Stimulated activated CD4-positive, alpha-beta T cell treated with anti-CD3 and anti-CD28 coated beads, Interleukin-4, amount 100 ng/mL, for 48 hours (primary cell): ENCODE measurements at regions not wholly inside any gene's neighbourhood (a gene's known extent, or its start where the extent isn't known, plus 50 kb on each side); places are given as distances from the start of the nearest gene placed in this dataset.
A peak's percentile ranks its signal among the peaks of the same experiment; 100 is the strongest.
"Not testable (repeated sequence)": the region's sequence is repeated elsewhere in the genome, so short reads cannot be mapped to it uniquely, and the experiment has no call there.

ENCODE experiments used
- DNase-seq, 2 donors: peaks; one replicate each; pipeline ENCODE4 v3.0.0-alpha.2; 2020; ENCODE audit warnings: low read depth in 2 of 2

DNA sequence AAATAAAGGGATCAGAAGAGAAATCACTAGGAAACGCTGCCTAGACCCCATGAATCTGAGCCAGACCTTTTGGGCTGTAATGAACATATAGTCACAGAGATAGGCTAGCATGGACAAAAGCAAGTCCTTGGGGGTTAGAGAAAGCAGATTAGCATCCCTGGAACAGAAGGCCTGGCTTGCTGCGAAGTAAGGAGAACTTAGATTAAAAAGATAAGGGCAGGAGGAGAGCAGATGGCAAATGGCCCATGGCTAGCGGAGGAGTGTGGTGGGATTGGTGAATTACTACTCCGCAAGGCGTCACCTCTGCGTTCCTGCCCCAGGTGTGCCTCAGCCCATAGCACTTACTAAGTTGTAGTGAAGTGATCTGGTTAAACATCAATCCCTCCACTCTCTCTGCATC lies 92.3 kb upstream of the ZNF438 start:
- DNase-seq = no peak

DNA sequence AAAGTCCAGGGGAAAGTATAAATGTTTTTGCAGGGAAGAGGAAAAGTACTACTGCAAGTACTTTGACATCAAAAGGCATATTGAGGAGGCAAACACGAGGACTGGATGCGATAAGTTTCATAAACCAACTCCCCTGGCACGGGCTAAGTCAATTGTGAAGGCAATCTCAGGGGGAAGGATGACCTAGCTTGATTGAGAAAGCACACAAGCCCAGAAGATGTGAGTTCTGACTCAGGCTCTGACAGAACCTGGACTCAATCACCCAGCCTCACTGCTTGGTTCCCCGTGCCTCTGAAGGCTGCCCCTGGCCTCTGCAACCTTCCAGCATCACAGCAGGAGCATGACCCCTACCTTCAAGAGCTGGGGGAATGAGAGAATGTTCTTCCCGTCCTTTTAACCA lies 93.2 kb upstream of the ZNF438 start:
- no peak for DNase-seq

DNA sequence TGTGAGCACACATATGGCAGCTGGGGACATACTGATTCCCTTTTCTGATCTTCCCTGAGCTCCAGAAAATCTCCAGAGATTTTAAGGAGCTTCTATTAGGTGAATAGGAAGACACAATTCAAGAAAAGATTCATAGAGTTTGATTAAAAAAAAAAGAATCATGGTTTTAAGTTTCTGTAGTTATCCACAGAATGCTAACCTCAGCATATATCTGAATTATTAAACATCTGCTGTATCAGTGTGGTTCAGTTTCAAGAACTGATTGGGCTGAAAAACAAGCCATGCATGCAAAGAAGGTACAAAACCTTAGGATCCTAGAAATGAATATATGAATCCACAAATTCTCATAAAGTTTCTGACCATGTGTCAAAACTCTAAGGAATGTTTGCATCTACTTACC lies 94.1 kb upstream of the ZNF438 start:
- DNase-seq = no peak

DNA sequence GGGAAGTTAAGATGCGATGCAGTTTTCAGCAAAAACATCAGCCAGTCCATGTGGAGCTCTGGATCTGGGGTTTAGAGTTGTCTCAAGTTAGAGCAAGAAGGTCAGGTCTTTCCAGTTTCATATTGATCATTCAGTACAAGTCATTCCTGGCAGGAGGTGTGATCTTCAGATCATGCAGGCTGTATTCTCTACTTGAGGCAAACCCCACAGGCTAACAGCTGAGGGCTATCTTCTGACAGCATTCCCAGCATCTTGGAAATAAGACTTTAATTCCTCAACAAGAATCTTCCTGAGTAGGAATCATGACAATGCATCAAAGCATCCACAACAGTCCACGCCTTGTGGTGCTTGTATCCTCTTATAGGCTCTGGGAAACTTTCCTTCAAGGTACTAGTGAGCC lies 94.9 kb upstream of the ZNF438 start:
- no peak for DNase-seq

DNA sequence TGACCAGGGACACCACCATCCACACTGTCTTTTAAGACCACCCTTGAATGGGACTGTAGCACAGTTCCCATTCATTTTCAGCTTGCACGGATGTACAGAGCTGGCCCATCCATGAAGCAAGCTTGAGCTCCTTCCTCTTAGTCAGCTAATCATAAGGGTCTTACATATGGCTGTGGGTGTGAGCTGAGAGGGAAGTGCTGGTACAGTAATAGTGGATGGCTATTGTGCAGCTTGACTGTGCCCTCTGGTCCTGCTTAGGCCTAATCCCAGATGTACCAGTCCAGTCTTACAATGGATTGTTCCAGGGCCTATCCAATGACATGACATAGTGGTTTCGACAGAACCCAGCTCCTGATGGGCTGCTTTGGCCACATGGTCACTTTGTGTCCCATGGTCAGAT lies 96.9 kb upstream of the ZNF438 start:
- DNase-seq = no peak

DNA sequence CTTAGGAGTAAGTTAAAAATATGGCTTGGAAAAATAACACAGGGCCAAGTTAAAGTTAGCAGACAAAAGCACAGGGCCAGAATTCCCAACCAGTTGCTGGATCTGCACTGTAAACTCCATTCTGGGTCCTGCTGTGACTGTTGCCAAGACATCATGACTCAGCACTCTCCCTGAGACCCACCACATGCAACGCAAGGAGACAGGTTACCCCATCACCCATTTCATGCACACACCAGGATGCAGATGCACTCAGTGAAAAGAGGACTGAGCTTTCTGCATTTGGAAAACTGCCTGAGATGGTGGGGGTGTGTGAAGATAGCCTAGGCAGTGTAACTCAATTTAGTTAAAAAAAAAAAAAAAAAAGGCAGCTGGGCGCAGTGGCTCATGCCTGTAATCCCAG lies 97.6 kb upstream of the ZNF438 start:
- DNase-seq = no peak

DNA sequence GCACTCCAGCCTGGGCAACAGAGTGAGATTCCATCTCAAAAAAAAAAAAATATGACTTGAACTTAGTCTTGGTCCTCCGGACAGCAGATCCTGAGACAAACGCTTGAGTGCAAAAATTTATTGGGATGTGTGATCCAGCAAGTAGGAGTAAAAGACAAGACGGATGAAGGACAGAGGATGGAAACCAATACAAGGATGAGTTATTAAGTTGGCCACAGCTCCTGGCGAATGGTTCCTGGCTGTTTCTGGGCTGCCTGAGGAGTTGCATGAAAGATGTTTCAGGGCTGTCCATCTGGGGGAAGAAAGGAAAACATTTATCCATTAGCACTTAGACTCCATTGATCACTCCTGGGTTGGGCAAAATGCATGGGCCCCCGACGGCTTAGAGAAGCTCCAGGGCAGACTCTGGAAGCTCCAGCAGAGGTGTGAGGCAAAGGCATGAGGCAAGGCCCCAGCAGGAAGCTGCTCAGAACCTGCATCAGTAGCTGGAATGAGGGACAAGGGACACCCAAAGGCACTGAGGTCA lies 98.3 kb upstream of the ZNF438 start:
- DNase-seq = no peak

DNA sequence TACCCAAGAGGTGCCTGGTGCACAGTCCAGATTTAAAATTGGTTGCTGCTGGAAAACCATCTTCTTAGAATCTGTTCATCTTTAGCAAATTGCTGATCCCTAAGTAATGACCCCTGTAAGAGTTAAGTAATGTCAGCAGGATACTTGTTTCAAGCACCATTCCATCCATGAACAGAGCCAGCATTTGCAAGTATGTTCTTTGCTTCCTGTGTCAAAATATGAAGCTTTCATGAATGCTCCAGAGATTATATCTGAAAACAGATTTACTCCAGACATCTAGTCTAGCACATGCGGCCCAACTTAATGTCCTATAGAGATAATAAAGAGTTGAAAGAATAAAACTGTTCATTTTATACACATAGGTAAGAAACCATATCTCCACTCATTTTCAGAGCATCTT lies 98.7 kb upstream of the ZNF438 start:
- no peak for DNase-seq

DNA sequence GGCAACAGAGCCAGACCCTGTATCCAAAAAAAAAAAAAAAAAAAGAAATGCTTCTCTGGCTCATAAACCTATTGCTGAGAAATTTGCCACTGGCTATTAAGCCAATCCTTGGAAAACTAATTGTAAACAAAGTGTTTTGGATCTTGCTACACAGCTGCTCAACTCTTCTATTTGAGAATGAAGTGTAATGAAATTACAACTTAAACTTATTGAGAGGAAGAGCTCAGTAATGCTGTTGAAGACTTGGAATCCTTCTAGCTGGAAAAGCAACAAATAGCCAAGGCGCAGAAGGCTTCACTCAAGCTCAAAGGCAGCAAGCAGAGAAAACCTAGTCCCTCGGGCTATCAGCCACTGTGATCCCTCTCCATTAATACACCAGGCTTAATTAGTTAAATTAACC lies 99.6 kb upstream of the ZNF438 start:
- no peak for DNase-seq

DNA sequence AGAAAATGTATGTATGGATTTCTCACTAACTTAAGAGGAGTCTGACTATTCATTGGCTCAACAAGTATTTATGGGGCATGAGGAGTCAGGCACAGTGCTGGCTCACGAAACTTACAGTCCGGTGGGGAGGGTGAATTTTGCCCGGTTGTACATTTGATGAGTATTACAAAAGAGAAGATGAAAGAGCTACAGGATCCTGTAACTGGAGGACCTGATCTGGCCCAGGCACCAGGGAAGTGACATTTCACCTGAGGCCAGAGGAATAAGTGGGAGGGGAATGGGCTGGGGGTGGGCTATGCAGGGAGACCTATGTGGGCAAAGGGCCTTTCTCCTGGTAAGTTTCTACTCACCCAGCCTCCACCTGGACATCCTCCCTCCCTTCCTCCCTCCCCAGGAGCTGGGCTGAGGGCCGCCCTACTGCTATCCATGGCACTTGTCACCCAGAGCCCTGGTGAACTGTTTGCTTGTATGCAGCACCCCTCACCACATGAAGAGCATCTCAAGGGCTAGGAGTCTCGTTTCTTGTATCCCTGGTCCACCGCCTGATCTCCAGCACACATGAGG lies 101.1 kb upstream of the ZNF438 start:
- no peak for DNase-seq

DNA sequence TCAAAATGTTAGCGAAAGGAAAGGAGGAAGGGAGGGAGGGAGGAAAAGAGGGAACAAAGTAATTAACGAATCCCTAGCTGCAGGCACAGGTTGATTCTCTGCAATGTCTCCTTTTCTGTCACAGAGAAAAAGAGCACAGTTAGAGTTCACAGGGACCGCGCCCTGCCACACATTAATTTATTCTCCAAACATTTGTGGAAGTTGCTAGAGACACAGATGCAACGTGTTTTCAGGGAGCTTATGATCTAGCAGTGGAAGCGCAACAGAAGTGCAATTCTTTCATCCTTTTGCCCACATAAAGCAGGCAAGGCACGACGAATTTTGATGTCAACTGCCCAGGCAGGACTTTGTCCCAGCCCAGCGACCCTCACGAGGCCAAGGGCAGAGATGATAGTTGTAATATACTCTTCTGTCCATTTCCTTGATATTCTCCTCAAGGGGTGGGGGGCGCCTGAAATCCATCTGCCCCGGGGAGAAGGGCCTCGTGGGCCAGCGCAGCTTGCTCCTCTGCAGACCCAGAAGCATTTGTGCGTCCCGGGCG lies 101.7 kb upstream of the ZNF438 start:
- DNase-seq = no peak

DNA sequence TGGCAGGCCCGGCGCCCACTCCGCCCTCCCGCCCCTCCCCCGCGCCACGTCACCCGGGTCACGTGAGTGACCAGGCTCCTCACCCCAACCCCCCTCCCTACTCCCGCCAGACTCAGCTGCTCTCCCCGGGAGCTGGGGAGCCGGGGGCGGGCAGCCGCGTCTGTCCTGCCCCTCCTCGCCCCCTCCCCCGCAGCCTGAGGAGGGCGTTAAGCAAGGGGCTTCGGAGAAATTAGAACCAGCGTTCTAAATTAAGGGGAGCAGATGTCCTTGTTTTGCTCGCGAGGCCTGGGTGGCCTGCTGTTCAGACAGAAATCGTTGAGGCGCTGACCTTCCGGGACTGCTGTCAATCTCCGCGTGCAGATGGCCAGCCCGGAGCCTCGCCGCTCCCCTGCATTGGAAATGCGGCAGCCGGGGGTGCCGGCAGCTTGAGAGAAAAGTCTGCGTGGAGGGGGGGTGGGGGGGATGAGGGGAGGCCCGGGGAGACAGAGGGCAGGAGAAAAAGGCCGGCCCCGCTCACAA lies 102.2 kb upstream of the ZNF438 start:
- DNase-seq = peak; percentile 64 to 70

DNA sequence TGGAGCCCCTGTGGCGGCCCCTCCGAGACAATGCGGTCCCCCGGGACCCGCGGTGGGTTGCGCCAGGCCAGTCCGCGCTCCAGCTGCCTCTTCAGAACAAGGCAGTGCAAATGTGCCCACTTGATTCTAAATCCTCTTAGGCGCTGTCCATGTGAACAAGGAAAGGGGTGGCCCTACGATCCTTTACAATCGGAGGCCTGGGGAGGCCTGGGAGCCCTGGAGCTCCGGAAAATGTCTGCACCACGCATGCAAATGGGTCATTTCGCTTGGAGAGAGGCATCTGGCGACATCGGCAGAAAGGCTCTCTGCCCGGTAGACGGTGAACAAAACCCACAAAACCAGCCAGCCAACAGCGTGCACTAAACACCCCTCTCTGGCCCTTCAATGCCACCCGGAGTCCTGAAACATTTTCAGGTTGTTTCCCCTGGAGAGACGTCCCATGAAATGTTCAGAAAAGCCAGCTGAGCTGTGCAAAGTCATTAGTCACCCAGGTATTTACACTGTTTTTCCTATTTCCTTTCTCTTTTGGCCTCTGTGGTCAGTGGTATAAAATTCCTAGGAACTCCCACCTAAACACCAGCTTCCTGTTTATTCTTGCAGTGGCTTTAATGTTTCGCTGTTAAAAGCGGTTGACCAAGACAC lies 102.8 kb upstream of the ZNF438 start:
- no peak for DNase-seq

DNA sequence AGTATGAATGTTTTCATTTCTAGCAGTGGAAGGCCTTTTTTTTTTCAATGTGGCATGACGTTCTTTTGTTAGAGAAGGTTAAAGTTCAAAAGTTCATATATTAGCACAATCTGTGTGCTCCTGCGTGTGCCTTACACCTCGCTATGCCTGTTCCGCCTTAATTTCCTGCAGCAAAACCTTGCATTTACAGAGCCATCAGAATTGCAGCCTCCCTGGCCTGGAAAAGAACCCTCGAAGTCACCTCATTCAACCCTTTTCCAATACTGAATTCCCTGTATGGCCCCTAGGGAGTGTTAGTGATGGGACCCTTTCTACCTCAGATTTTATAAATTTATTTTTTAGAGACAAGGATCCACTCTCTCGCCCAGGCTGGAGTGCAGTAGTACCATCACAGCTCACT lies 103.5 kb upstream of the ZNF438 start:
- DNase-seq = no peak

DNA sequence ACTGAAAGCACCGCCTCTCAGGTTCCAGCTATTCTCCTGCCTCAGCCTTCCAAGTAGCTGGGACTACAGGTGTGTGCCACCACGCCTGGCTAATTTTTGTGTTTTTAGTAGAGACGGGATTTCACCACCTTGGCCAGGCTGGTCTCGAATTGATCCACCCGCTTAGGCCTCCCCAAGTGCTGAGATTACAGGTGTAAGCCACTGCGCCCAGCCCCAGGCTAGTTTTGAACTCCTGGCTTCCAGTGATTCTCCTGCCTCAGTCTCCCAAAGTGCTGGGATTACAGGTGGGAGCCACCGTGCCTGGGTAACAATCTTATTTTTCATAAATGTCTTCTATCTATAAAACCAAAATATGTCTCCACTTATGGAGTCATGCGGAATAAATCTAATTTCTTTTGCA lies 104.1 kb upstream of the ZNF438 start:
- not testable (repeated sequence) for DNase-seq

DNA sequence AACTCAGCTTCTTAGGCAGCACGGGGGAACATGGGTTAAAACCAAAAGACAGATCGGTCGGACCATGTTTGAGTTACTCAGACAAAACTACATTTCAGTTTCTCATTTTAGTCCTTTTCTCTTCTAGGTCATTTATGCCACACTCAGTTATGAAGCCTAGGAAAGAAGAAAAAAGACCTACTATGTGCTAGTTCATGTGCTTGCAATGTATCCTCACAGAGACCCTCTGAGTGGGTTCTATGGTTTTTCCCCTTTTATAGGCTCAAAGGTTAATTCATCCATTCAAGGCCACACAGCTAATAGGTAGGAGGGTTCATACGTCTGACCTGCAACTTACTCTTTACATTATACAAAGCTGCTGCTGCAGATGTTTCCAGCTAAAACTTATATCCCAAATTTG lies 104.7 kb upstream of the ZNF438 start:
- DNase-seq = no peak

DNA sequence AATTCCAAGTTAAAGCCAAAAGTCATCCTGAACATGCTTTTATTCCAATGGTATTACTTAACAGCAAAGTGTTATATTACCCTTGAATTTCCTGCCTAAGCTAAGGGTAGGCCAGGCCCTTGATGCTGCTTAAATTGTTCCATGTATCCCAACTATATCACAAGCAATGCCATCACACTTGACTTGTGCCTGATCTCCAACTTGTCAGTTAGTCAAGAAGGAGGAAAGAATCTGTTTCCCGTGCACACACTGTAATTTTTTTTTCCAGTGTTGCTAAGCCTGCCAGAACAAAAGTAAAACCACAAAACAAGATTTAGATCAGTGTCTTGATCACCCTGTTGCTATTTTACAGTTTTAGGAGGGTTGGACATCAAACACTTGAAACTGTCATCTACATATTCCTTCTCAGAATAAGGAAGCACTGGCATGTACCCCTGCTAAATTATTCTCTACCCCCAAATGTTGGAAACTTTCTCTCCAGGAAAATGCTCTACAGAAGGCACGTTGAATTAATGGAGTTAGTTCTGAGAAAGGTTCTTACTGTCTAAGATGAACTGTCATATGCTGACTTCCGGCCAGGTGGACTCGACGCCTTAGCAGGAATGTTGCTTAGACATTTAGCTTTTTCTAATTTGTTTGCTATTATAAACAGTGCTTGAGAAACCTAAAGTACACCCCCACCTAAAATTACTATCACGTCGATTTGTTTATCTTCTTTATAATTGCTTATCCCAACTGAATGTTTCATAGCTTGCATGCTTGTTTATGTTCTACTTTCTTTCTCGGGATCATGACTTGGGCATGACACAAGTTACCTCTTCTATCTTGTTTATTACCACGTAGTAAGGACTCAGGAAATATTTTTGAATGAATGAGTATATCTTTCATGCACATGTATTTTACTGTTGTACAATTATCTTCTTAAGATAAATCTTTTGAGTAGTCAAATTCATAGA lies 105.5 kb upstream of the ZNF438 start:
- DNase-seq = no peak

DNA sequence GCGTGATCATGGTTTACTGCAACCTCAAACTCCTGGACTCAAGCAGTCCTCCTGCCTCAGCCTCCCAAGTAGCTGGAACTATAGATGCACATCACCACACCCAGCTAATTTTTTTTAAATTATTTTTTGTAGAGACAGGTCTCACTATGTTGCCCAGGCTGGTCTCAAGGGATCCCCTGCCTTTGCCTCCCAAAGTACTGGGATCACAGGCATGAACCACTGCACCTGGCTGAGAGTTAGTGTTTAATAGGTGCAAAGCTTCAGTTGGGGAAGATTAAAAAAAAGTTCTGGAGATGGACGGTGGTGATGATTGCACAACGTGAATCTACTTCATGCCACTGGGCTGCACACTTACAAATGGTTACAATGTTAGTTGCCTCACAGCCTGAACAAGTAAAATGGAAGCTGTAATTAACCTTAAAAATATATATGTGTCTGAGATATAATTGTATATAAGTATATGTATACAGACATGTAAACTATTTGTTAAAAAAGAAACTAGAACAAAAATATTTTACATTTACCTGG lies 106.4 kb upstream of the ZNF438 start:
- DNase-seq = no peak

DNA sequence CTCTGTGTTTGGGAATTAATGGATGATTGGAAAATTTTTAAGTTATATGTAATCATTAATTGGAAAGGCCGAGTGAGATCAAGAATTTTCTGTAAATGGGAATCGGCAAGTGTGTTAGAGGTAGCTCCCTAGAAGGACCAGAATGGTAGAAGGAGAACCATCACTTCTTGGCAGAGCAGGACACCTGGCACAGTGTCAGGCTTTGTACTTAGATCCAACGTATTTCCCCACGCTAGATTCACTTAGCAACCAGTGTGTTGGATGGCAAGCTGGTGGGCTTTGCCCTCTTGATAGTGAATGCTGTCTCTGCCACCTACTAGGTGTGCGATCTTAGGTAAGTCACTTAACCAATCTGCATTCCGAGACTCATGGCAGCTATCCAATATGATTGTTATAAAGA lies 107.8 kb upstream of the ZNF438 start:
- DNase-seq = no peak

DNA sequence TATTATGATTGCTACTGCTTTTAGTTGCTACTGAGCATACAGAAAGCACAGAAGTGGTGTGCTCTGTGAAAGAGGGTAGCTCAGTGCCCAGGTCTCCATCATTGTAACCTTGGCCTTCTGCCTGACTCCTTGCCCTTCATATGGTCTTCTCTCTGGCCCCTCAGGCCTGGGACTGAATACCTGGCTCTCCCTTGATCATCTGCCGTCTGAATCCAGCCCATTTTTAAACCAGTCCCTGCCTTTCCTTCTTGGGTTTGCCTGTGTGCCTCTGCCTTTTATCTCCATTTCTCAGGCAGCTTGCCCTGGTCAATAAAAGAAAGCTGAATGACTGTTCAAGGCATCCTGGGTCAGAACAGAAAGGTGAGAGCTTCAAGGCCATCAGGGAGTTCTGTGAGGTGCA lies 109.1 kb upstream of the ZNF438 start:
- DNase-seq = no peak

DNA sequence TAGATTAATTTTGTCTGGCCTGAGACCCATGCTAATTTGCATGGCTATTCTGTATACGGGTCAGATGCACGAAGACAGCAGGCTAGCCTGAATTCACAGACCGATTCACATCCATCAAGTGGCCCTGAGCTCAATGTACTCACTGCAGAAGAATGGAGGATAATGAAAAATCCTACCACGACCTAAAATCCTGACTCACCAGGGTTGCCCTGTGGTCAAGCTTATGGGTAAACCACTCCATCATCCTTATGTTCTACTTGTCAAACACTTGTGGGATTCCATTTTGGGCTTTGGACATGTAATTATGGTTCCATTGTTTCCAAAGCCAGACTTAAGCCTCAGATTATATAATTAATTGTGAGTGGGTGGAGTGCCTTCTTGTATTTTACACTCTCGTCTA lies 110.4 kb upstream of the ZNF438 start:
- DNase-seq = no peak

DNA sequence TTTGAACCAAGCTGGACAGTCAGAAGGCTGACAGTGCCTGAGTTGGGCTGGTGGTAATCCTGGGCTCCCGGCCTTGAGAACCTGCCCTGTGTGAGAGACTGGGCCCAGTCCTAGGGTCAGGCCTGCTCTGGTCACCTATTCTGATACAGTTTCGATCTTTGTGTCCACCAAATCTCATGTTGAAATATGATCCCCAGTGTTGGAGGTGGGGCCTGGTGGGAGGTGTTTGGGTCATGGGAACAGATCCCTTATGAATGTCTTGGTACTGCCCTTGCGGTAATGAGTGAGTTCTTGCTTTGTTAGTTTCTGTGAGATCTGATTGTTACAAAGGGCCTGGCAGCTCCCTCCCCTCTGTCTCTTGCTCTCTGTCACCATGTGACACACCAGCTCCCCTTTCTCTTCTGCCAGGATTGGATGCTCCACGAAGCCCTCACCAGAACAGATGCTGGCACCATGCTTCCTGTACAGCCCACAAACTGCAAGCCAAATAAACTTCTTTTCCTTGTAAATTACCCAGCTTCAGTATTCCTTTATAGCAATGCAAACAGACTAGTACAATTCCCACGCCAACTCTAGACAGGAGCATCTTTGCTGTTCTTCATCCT lies 111.8 kb upstream of the ZNF438 start:
- DNase-seq = no peak
